ENCODE measurements at regions not wholly inside any gene's neighbourhood (a gene's known extent, or its start where the extent isn't known, plus 50 kb on each side); places are given as distances from the start of the nearest gene placed in this dataset.

DNA sequence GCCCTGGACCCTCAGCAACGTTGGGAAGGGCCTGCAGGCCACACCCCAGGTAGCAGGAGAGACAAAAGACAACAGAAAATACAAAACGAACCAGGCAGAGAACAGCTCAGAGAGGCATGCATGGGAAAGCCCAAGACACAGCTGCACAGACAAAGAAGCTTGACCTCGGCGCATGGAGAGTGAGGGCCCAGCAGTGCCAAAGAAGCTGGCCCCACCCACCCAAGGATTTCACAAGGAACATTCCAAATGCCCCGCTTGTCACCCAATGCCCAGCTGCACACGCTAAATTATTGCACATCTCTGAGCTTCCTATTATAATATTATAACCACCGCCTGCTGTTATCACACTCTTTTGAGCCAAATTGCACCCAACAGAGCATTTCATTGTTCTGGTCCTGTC is 147.7 kb upstream of the TBL1X start:
- TF ChIP-seq POLR2A (IDR thresholded peaks at IDR 0.05; ENCODE audit: low read depth, low read length): no peak
- TF ChIP-seq, protein P1, sequence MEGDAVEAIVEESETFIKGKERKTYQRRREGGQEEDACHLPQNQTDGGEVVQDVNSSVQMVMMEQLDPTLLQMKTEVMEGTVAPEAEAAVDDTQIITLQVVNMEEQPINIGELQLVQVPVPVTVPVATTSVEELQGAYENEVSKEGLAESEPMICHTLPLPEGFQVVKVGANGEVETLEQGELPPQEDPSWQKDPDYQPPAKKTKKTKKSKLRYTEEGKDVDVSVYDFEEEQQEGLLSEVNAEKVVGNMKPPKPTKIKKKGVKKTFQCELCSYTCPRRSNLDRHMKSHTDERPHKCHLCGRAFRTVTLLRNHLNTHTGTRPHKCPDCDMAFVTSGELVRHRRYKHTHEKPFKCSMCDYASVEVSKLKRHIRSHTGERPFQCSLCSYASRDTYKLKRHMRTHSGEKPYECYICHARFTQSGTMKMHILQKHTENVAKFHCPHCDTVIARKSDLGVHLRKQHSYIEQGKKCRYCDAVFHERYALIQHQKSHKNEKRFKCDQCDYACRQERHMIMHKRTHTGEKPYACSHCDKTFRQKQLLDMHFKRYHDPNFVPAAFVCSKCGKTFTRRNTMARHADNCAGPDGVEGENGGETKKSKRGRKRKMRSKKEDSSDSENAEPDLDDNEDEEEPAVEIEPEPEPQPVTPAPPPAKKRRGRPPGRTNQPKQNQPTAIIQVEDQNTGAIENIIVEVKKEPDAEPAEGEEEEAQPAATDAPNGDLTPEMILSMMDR (conservative IDR thresholded peaks at IDR 0.05; ENCODE audit: low read depth, low read length): no peak
- TF ChIP-seq MXI1 (IDR thresholded peaks at IDR 0.05; ENCODE audit: borderline replicate concordance, low read depth, low read length): no peak
- no peak for TF ChIP-seq RCOR1 (IDR thresholded peaks at IDR 0.05; ENCODE audit: insufficient replicate concordance, low read length)
- no peak for TF ChIP-seq MAFK (IDR thresholded peaks at IDR 0.05; ENCODE audit: low read depth, low read length)
- no peak for TF ChIP-seq MAZ (IDR thresholded peaks at IDR 0.05; ENCODE audit: borderline replicate concordance, low read depth, low read length)
- no peak for TF ChIP-seq BHLHE40 (IDR thresholded peaks at IDR 0.05; ENCODE audit: low read depth, low read length)
- TF ChIP-seq, protein P2, sequence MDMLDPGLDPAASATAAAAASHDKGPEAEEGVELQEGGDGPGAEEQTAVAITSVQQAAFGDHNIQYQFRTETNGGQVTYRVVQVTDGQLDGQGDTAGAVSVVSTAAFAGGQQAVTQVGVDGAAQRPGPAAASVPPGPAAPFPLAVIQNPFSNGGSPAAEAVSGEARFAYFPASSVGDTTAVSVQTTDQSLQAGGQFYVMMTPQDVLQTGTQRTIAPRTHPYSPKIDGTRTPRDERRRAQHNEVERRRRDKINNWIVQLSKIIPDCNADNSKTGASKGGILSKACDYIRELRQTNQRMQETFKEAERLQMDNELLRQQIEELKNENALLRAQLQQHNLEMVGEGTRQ (IDR thresholded peaks at IDR 0.05; ENCODE audit: low read depth, low read length): no peak
- TF ChIP-seq FOS (IDR thresholded peaks at IDR 0.05; ENCODE audit: low read depth, low read length): no peak
- no peak for TF ChIP-seq SMC3 (IDR thresholded peaks at IDR 0.05; ENCODE audit: low read depth, low read length)
- TF ChIP-seq CEBPB (IDR thresholded peaks at IDR 0.05; ENCODE audit: low read depth, low read length): no peak
- TF ChIP-seq NFE2L2 (IDR thresholded peaks at IDR 0.05; ENCODE audit: low read depth, low read length): no peak
- TF ChIP-seq RAD21 (IDR thresholded peaks at IDR 0.05; ENCODE audit: low read length): no peak

Data from IMR-90 (cell line).